Embryonic facial prominence (tissue), 1 donor: ENCODE measurements at regions not wholly inside any gene's neighbourhood (a gene's known extent, or its start where the extent isn't known, plus 50 kb on each side); places are given as distances from the start of the nearest gene placed in this dataset.
"Not testable (repeated sequence)": the region's sequence is repeated elsewhere in the genome, so short reads cannot be mapped to it uniquely, and the experiment has no call there.

ENCODE experiments used
- DNase-seq: peaks from one replicate; pipeline ENCODE4 v3.0.0-alpha.2; 2016; ENCODE audit errors: extremely low spot score

- DNase-seq: no peak
Observed at GRCh38 chr5:14942212-14942611, 70.6 kb upstream of the ANKH start.

GRCh38 chr5:14937254-14937653 is 65.7 kb upstream of the ANKH start:
- DNase-seq: no peak

GRCh38 chr5:14936588-14936987 is 65.0 kb upstream of the ANKH start:
- DNase-seq: no peak

GRCh38 chr5:14935341-14935740 is 63.8 kb upstream of the ANKH start:
- DNase-seq: no peak

GRCh38 chr5:14932902-14933469 is 61.4 kb upstream of the ANKH start:
- no peak for DNase-seq

- DNase-seq: no peak
Observed at GRCh38 chr5:14930486-14930885, 58.9 kb upstream of the ANKH start.

GRCh38 chr5:14929293-14930065 is 57.9 kb upstream of the ANKH start:
- DNase-seq: no peak

GRCh38 chr5:14928661-14929060 is 57.1 kb upstream of the ANKH start:
- DNase-seq: no peak

- no peak for DNase-seq
Observed at GRCh38 chr5:14925326-14925725, 53.7 kb upstream of the ANKH start.

GRCh38 chr5:14922952-14923351 is 51.4 kb upstream of the ANKH start:
- not testable (repeated sequence) for DNase-seq

- no peak for DNase-seq
Observed at GRCh38 chr5:14922456-14922855, 50.9 kb upstream of the ANKH start.
